NCI-H2029 treated with DMSO at 0.1 percent for 48 hours (cell line): ENCODE measurements at regions not wholly inside any gene's neighbourhood (a gene's known extent, or its start where the extent isn't known, plus 50 kb on each side); places are given as distances from the start of the nearest gene placed in this dataset.
A peak's percentile ranks its signal among the peaks of the same experiment; 100 is the strongest.
"Not testable (repeated sequence)": the region's sequence is repeated elsewhere in the genome, so short reads cannot be mapped to it uniquely, and the experiment has no call there.

ENCODE experiments used
- DNase-seq: peaks from one replicate; lab custom pipeline; 2025; lab: John Stamatoyannopoulos, UW

DNA sequence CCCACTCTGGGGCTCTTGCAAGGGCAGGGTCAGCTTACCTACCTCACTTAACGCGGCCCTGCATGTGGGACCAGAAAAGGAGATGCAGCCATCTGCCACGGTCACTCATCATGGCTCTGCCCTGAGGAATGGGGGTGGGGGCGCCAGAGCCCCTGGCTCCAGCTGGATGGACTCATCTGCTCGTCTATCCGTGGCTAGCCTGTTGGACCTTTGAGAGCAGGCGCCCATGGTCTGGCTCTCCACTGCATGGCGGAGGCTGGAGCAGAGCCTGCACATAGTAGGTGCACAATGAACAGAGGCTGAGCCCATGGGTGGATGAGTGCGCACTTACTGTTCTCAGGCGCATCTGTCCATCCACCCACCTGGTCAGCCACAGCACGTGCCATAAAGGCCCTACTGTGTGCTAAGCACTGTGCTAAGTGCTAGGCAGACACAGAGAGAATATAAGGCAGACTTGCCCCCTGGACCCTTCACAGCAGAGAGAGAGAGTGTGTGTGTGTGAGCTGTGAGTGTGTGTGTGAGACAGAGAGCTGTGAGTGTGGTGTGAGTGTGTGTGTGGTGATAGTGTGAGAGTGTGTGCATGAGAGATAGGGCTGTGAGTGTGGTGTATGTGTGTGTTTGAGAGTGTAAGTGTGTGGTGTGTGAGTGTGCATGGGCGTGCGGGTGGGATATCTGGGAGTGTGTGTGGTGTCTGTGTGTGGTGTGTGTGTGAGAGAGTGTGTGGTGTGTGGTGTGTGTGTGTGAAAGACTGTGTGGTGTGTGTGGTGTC lies 151.3 kb downstream of the TFCP2L1 start:
- DNase-seq, result no peak

DNA sequence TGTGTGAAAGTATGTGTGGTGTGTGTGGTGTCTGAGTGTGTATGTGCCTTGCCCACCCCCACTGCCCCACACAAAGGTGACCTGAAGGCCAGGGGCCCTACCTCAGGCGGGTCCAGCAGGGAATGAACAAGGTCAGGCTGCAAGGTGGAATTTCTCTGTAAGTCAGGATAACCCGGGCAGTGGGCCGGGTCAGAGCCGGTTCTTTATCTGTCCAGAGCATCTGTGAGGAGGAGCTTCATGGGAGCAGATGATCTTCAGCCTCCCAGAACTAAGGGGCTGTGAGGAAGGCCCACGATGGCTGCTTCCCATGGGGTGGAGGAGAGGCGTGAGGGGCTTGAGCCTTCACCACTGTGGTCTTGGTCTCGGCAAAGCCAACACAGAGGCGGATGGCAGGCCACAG lies 150.3 kb downstream of the TFCP2L1 start:
- no peak for DNase-seq

DNA sequence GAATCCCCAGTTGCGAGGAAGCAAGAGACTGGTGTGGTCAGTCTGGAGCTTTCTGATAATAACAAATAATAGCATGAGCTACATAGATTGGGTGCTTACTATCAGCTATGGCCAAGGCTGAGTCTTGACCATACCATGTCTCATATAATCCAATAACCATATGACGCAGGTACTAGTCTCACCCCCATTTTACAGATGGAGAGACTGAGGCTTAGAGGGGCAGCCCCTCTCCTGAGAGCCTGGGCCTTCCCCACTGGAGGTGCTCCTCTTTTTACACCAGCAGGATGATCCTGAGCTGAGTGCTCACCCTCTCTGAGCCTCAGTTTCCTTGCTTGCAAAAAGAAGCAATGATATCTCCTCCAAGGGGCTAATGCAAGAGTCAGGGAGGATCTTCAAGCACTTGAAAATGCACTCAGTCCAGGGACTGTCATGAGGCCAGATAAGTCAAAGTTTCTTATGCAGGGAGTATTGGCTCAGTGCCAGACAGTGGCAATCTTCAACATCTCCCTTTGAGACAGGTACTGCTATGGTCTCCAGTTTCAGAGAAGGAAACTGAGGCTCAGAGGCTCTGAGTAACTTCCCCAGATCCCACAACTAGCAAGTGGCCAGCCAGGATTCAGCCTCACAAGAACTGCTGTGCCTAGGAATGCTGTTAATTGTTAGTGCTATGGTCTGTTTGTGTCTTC lies 149.7 kb downstream of the TFCP2L1 start:
- DNase-seq, result no peak

DNA sequence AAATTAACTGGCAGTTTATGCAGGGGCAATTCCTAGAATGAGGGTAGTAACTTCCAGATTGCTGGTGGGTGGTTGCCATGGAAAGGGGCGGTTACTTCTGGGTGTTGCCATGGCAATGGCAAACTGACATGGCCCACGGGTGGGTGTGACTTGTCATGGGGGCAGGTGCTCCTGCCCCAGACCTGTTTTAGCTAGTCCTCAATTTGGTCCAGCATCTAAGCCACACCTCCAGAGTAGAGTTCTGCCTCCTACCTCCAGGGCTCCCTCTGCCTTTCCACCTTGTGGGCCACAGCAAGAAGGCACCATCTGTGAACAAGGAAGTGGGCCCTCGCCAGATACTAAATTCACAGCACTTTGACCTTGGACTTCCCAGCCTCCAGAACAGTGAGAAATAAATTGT lies 148.7 kb downstream of the TFCP2L1 start:
- DNase-seq, result no peak

DNA sequence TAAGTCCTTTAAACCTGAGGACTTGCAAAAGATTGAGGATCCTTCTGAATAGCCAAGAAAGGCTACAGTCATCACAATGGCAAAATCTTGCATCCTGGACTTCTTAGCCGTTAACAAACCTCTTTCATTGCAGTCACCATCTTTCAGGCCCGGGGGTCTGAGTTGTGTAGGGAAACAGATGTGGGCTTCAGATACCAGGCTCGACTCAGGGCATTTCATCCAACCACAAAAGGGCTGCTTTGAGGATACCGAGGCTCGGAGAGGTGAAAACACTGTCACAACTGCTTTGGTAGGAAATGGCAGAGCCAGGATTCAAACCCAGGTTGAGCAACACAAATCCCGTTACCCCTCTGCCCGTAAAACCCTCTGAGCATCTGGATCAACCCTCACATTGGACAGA lies 147.4 kb downstream of the TFCP2L1 start:
- DNase-seq, result no peak

DNA sequence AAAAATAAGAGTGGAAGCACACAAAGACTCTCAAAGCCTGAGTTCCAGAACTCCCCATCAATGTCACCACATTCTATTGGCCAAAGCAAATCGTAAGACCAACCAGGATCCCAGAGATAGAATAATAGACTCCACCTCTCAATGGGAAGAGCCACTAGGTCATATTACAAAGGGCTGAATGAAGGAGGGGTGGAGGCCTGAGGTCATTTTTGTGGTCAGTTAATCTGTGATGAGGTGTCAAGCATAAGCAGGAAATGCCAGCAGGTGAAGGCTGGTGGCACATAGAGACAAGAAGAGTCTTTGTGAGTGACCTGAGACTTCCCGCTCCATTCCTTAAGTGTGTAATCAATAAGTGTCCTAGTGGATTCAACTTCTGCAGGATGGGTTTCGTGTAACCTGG lies 144.3 kb downstream of the TFCP2L1 start:
- DNase-seq, result no peak

DNA sequence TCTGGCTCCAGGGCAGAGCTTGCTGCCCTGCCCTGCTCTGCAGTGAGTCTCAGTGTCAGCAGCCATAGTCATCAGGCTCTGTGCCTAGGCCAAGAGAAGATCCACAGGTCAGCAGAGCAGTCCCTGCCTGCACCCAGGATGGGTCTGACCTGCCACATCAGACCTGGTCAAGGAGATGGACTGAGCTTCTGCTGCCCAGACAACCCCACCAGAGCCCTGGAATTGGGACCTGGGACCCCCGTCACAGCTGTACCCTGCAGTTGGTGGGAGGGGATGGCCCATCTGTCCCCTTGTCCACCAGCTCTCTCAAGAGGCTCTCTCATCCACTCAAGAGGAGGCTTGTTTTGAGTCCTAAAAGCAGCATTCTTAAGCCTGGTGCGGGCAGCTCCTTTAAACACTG lies 142.6 kb downstream of the TFCP2L1 start:
- DNase-seq, result no peak

DNA sequence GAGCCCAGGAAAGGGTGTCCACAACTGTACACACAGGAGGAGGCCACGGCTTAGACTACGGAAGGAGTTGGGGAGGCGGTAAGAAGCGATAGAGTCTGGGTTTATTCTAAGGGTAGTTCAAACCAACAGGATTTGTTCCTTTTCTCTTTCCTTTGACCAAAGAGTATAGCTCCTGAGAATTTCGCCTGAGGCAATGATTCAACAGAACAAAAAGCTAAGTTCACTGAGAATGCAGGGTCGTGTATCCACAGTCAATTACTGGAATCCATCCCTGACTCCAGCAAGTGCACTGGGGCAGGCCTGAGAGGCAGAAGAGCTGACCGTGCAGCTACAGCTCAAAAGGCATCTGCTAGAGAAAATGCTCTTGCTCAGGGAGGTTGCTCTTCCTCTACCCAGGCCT lies 140.9 kb downstream of the TFCP2L1 start:
- no peak for DNase-seq

DNA sequence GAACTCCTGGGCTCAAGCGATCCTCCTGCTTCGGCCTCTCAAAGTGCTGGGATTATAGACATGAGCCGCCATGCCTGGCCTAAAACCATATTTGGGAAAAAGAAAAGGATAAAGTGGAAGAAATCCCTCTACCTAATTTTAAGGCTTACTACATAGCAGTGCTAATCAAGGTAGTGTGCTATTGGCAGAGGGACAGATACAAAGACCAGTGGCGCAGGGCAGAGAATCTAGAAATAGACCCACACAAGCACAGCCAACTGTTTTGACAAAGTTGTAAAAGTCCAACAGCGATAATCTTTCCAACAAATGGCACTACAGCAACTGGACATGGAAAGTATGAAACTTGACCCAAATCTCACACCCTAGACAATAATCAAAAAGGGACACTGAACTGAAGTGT lies 138.4 kb downstream of the TFCP2L1 start:
- DNase-seq, result no peak

DNA sequence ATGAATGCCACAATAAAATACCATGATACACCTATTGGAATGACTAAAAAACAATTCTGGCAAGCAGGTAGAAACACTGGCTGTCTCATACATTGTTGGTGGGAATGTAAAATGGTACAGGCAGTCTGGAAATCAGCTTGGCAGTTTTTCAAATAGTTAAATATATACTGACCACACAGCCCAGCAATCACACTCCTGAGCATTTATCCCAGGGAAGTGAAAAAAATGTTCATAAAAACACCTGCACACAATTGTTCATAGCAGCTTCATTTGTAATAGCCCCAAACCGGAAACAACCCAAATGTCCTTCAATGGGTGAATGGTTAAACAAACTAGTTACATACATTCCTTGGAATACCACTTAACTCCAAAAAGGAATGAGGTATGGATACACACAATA lies 137.2 kb downstream of the TFCP2L1 start:
- DNase-seq, result no peak

DNA sequence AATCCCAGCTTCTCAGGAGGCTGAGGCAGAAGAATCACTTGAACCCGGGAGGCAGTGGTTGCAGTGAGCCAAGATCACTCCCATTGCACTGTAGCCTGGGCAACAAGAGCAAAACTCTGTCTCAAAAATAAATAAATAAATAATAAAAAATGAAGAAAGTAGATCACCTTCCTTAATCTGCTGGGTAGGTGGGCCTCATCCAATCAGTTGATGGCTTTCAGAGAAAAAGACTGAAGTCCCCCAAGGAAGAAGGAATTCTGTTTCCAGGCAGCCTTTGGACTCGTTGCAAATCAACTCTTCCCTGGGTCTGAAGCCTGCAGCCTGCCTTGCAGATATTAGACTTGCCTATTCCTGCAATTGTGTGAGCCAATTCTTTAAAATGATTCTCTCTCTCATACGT lies 136.5 kb downstream of the TFCP2L1 start:
- no peak for DNase-seq

DNA sequence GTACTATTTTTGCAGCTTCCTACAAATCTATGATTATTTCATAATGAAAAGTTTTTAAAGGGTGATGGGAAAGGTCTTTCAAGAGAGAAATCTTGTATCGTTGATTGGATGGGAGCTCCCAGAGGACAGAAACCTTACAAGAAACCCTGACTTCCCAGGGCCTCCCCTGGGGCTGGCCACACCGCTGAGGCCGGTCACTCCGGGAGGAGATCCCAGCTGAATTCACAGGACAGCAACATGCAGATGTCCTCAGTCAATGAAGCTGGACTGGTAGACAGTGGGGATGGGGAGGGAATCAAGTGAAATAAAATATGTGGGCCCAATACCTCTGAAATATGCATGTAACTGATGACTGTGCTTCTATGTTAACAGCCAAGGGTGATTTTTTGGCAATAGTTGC lies 135.6 kb downstream of the TFCP2L1 start:
- no peak for DNase-seq

DNA sequence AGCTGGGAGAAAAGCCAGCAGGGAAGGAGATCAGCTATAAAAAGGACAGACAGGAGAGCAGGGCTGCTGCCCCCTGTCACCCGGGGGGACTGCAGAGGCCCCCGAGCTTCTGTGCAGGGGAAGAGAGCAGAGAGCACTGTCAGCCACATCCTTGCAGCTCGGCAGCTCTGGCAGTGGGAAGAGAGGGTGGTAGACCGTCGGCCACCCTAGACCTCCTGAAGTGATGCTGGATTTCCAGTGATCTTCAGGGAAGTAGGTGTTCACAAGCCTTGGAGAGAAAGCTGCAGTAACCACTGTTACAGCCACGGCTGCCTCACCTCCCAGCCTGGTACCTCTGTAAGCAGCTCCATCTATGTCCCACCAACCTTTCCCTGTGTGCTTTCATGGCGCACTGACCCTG lies 134.9 kb downstream of the TFCP2L1 start:
- DNase-seq, result no peak

DNA sequence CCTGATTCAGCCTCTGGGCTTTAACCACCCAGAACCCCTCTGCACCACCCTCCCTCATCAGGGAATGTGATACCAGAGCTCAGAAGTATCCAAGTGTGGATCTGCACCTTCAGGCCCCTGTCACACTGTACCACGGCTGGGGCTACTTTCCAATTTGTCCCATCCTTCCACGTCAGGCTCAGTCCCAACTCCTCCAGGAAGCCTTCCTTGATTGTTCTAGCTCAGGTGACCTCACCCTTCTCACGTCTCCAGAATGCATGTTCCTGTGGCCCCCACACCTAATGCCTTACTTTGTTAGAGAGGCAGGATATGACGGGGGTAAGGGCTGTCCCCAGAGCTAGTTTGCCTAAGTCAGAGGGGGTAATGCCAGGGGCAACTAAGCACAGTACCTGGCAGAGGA lies 134.3 kb downstream of the TFCP2L1 start:
- DNase-seq, result no peak

DNA sequence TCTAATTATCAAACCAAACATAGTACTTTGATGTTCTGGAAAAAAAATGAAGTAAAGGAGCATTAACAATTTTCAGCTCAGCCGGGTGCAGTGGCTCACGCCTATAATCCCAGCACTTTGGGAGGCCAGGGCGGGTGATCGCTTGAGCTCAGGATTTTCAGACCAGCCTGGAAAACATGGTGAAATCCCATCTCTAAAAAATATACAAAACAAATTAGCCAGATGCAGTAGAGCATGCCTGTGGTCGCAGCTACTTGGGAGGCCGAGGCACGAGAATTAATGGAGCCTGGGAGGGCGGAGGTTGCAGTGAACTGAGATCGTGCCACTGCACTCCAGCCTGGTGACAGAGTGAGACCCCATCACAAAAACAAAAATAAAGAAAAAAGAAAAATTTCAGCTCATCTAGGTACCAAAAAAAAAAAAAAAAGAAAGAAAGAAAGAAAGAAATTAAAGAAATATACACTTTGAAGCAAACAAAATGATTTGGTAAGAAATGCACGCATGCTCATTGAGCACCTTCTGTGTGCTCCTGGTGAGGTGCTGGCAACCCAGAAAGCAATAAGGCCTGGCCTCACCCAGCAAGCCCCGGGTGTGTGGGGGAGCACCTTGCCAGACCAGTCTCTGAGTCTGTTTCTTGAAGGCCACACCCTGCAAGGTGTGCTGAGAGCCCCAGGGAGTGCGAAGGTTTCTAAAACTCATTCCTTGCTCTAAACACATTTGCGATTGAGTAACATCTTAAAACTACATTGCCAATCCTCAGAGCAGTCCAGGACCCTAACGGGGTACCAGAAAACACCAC lies 133.5 kb downstream of the TFCP2L1 start:
- DNase-seq, result no peak

DNA sequence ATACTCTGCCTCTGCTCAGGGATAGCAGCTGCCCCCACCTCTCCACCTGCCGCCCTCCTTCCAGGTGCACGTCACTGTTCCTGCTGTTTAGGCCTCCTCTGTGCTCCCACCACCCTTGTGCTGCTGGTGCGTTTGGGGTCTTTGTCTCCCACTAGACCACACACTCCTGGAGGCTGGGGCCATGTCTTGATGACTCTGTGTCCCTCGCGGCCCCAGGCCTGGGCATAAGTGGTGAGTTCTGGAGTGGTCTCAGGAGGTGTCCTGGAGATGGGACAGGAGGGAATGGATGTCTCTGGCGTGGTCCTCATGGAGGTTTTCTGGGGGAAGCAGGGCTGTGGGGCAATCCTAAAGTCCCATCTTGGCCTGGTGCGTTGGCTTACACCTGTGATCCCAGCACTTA lies 132.1 kb downstream of the TFCP2L1 start:
- no peak for DNase-seq

DNA sequence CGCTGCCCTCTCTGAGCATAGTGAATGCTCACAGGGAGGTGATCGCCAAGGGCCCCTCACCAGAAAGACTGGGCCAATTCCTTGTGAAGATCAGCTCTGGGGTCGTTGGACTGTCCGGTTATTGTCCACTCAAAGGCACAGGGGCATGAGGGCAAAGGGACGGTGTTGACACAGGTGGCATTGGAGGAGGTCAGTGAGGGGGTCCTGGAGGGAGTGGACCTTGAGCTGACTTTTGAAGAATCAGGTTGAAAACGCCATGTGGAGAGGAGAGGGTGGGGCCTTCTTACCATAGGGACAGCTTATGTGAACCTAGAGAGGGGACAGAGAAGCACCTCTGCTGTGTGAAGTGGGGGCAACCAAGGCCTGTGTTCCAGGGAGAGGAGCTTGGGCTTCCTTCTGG lies 131.5 kb downstream of the TFCP2L1 start:
- no peak for DNase-seq

DNA sequence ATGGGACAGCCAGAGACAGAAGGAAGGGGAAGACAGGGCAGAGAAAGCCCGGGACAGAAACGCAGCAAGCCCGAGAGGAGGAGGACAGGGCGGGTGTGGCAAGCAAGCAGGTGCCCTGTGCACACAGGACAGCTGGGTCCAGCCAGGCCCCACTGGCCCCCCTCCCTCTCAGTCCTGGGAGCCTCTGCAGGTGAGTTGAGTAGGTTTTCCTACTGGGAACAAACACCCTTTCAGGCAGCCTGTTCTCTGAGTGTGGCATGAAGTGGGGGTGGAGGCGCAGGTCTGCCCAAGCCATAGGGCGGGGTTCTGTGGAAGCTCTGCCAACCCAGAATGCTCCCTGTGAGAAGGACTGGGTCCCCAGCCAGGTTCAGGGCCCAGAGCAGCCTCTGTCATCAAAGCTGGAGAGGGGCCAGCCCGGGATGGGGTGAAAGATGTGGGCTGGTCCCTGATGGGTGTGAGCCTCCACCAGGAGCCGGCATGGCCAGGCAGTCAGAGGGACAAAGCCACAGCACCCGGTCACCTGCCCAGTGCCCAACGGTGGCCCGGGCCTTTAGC lies 129.4 kb downstream of the TFCP2L1 start:
- DNase-seq, result peak; percentile 46

DNA sequence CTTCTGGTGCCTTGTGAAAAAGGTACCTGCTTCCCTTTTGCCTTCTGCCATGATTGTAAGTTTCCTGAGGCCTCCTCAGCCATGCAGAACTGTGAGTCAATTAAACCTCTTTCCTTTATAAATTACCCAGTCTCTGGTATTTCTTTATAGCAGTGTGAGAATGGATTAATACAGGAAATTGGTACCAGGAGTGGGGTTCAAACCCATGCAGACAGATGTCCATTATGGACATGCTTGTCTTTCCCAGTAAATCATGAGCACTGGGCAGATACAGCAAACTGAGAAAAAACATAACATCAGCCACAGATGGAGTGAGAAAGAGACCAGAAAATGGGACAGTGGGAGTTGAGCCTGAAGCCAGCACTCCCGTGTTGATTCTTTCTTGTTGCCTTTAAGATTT lies 127.5 kb downstream of the TFCP2L1 start:
- not testable (repeated sequence) for DNase-seq

DNA sequence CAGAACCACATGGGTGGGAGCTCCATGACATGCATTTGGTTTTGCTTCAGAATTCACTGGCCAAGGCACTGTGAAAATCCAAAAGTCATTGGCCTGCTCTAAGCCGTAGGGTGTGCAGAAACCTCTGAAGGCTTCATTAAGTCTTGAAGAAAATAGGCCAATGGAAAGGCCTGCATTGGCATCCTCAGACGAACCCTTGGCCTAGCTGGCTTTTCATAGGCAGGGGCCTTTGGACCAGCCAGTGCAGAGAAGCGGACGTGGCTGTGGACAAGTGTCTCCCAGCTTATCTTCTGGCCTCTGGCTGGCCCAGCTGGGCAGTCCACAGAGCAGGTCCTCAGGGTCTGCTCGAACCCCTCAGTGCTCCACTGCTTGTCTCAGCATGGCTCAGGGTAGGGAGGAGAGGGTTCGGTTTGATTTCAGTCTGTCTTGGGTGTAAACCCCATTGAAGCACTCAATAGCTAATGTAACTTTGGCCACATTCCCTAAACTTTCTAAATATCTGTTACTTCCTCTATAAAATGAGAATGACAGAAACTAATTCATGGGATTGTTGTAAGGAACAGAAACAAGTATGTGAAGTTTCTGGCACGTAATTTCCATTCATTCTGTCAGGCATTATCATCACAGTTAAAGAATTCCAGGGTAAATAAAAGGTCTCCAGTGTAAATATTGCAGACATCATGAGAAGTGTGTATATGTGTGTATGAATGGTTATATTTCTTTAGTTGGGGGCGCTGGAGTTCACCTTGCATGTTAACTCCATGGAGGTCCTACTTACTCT lies 125.5 kb downstream of the TFCP2L1 start:
- no peak for DNase-seq

DNA sequence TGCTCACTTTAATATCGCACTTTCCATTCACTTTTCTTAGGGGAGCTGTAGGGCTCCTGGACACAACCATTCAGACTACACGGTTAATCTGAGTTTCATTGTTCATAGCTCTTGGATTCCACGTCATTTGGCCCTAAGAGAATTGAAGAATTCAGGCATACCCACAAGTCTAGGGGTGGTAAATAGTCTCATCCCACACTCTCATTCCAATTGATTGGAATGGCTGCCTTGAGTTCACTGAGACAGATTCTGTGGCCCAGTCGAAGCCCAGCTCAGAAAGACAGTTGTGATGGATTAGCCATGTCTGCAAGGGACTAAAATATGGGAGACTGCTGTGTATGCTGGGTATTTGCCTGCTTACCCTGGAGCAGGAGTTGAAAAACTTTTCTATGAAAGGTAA lies 124.6 kb downstream of the TFCP2L1 start:
- DNase-seq, result no peak

DNA sequence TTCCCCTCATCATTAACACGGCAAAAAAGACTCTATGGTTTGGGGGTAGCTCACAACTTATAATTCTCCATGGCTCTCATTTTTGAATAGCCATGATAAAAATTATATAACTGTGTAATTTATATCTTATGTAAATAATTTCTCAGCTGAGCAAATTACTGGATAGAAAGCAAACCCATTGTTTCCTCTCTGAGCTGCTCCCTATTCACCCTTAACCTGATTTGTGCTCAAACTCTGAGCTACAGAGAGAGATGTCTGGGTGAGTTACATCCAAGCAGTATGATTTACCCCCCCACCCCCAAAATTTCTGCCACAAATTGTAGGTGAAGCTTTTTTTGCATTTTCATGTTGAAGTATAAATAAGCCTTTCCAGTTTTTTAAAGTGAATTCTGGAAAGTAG lies 123.7 kb downstream of the TFCP2L1 start:
- no peak for DNase-seq
